Esophagus (tissue), 2 donors: ENCODE measurements at regions not wholly inside any gene's neighbourhood (a gene's known extent, or its start where the extent isn't known, plus 50 kb on each side); places are given as distances from the start of the nearest gene placed in this dataset.

Experiments used
- H3K27ac ChIP-seq, 2 donors: one replicate each; pipeline ENCODE4 v1.5.1; 2013; ENCODE audit warnings: low read depth in 2 of 2, mild to moderate bottlenecking in 2 of 2, inconsistent platforms in 1 of 2, low read length in 1 of 2, moderate library complexity in 1 of 2
- H3K27me3 ChIP-seq, 2 donors: one replicate each; pipeline ENCODE4 v1.6.1; 2013; ENCODE audit warnings: low read length in 2 of 2, control low read depth in 1 of 2, mild to moderate bottlenecking in 1 of 2; ENCODE audit not compliant: insufficient read depth in 2 of 2, control insufficient read depth in 1 of 2
- H3K36me3 ChIP-seq, 2 donors: one replicate each; pipeline ENCODE4 v1.6.1; 2013; ENCODE audit warnings: low read length in 1 of 2; ENCODE audit not compliant: control insufficient read depth in 2 of 2, insufficient read depth in 2 of 2
- H3K4me1 ChIP-seq, 2 donors: one replicate each; pipeline ENCODE4 v1.6.1; 2013; ENCODE audit warnings: low read length in 1 of 2; ENCODE audit not compliant: control insufficient read depth in 2 of 2, insufficient read depth in 2 of 2
- H3K4me3 ChIP-seq, 2 donors: one replicate each; pipeline ENCODE4 v1.5.1; 2013; ENCODE audit warnings: low read length in 2 of 2, mild to moderate bottlenecking in 2 of 2, low read depth in 1 of 2, moderate library complexity in 1 of 2
- H3K9me3 ChIP-seq, 2 donors: one replicate each; pipeline ENCODE4 v1.6.1; 2013; ENCODE audit warnings: mild to moderate bottlenecking in 2 of 2, low read depth in 1 of 2, low read length in 1 of 2, moderate library complexity in 1 of 2; ENCODE audit not compliant: control insufficient read depth in 2 of 2, insufficient read depth in 1 of 2
- WGBS, 2 donors: extraction: QIAGEN DNeasy Blood & Tissue Kit; methylation state at CpG; one replicate each; pipeline ENCODE4 v1.1.7; 2013; 5-methylcytosine and 5-hydroxymethylcytosine counted together
- donor health status: healthy with polysubstance abuse.
- donor health status: Bipolar disorder and iron deficiency.

GRCh38 chr2:147092266-147092665, 752.6 kb upstream of the ACVR2A start:
- H3K27me3 ChIP-seq: no peaks in the 10 kb centered on the region
- no peak overlapping the region for H3K4me3 ChIP-seq
- H3K9me3 ChIP-seq: no peaks in the 10 kb centered on the region
- H3K4me1 ChIP-seq: no peaks in the 10 kb centered on the region
- no peaks in the 10 kb centered on the region for H3K36me3 ChIP-seq
- WGBS, 2 donors: 95 to 97% methylated on average over 4 of the region's 4 CpGs
- no peak overlapping the region for H3K27ac ChIP-seq

- no peaks in the 10 kb centered on the region for H3K27me3 ChIP-seq
- no peaks in the 10 kb centered on the region for H3K36me3 ChIP-seq
- no peaks in the 10 kb centered on the region for H3K9me3 ChIP-seq
- no peak overlapping the region for H3K27ac ChIP-seq
- 0% methylated on average over 1 of the region's 1 CpG for WGBS, 2 donors
- no peaks in the 10 kb centered on the region for H3K4me1 ChIP-seq
- no peak overlapping the region for H3K4me3 ChIP-seq
These were observed 753.4 kb upstream of the ACVR2A start for GRCh38 chr2:147091448-147091847.

DNA sequence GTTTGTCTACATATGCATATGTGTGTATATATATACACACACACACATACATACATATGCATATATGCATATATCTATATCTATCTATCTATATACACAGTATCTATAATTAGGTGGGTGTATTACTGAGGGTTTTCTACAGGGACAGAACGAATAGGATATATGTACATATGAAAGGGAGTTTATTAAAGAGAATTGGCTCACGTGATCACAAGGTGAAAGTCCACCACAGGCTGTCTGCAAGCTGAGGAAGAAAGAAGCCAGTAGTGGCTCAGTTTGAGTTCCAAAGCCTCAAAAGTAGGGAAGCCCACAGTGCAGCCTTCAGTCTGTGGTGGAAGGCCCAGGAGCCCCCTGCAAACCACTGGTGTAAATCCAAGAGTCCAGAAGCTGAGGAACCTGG, 756.0 kb upstream of the ACVR2A start:
- H3K4me1 ChIP-seq: no peaks in the 10 kb centered on the region
- H3K36me3 ChIP-seq: no peaks in the 10 kb centered on the region
- H3K4me3 ChIP-seq: no peak overlapping the region
- no peak overlapping the region for H3K27ac ChIP-seq
- 75 to 92% methylated on average over 2 of the region's 2 CpGs for WGBS, 2 donors
- H3K9me3 ChIP-seq: no peaks in the 10 kb centered on the region
- no peaks in the 10 kb centered on the region for H3K27me3 ChIP-seq

- no peak overlapping the region for H3K4me3 ChIP-seq
- no peak overlapping the region for H3K27ac ChIP-seq
- H3K9me3 ChIP-seq: no peaks in the 10 kb centered on the region
- H3K36me3 ChIP-seq: no peaks in the 10 kb centered on the region
- WGBS, 2 donors: 50 to 64% methylated on average over 2 of the region's 2 CpGs
- H3K4me1 ChIP-seq: no peaks in the 10 kb centered on the region
- H3K27me3 ChIP-seq: no peaks in the 10 kb centered on the region
These were observed 758.1 kb upstream of the ACVR2A start for GRCh38 chr2:147086715-147087114.

GRCh38 chr2:147083664-147084063, 761.2 kb upstream of the ACVR2A start:
- Histone ChIP-seq H3K9me3 (no peaks in the 10 kb centered on the region), H3K4me1 (no peaks in the 10 kb centered on the region), H3K27me3 (no peaks in the 10 kb centered on the region), H3K27ac (no peak overlapping the region), H3K4me3 (no peak overlapping the region), H3K36me3 (no peaks in the 10 kb centered on the region)
- WGBS, 2 donors: 84 to 89% methylated on average over 4 of the region's 4 CpGs

GRCh38 chr2:147082850-147083522, 761.8 kb upstream of the ACVR2A start:
- no peaks in the 10 kb centered on the region for H3K27me3 ChIP-seq
- H3K27ac ChIP-seq: no peak overlapping the region
- 59 to 68% methylated on average over 3 of the region's 3 CpGs for WGBS, 2 donors
- H3K36me3 ChIP-seq: no peaks in the 10 kb centered on the region
- H3K4me1 ChIP-seq: no peaks in the 10 kb centered on the region
- H3K9me3 ChIP-seq: no peaks in the 10 kb centered on the region
- H3K4me3 ChIP-seq: no peak overlapping the region

- Histone ChIP-seq H3K4me1 (no peaks in the 10 kb centered on the region), H3K4me3 (no peak overlapping the region), H3K27ac (no peak overlapping the region), H3K36me3 (no peaks in the 10 kb centered on the region), H3K27me3 (no peaks in the 10 kb centered on the region), H3K9me3 (no peaks in the 10 kb centered on the region)
- 69 to 71% methylated on average over 4 of the region's 4 CpGs for WGBS, 2 donors
These were observed 763.0 kb upstream of the ACVR2A start for GRCh38 chr2:147081831-147082230.

- Histone ChIP-seq H3K27me3 (no peaks in the 10 kb centered on the region), H3K9me3 (no peaks in the 10 kb centered on the region), H3K27ac (no peak overlapping the region), H3K36me3 (no peaks in the 10 kb centered on the region), H3K4me1 (no peaks in the 10 kb centered on the region), H3K4me3 (no peak overlapping the region)
- 61 to 63% methylated on average over 2 of the region's 2 CpGs for WGBS, 2 donors
These were observed 768.2 kb upstream of the ACVR2A start for GRCh38 chr2:147076634-147077033.

DNA sequence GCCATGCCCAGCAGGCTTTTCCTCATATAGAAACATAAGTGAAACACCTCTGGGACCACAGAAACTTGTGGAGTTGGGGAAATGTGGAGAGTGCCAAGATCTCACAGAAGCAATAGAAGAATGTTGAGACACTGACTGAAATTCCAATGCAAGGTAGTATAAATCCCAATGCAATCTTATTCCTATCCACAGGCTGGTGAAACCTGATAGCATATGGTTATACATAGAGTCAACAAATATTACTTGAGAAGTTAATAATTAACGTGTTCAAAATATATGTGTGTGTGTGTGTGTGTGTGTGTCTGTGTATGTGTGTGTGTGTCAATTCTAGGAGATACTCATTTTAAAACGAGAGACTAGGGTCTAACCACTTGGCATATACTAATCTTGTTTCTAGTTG, 776.8 kb upstream of the ACVR2A start:
- Histone ChIP-seq H3K36me3 (no peaks in the 10 kb centered on the region), H3K9me3 (peaks cover 0 to 5% of the 10 kb centered on the region in 2 donors), H3K4me3 (no peak overlapping the region), H3K27me3 (no peaks in the 10 kb centered on the region), H3K4me1 (peaks cover 0 to 5% of the 10 kb centered on the region in 2 donors), H3K27ac (no peak overlapping the region)
- 69 to 91% methylated on average over 2 of the region's 2 CpGs for WGBS, 2 donors

DNA sequence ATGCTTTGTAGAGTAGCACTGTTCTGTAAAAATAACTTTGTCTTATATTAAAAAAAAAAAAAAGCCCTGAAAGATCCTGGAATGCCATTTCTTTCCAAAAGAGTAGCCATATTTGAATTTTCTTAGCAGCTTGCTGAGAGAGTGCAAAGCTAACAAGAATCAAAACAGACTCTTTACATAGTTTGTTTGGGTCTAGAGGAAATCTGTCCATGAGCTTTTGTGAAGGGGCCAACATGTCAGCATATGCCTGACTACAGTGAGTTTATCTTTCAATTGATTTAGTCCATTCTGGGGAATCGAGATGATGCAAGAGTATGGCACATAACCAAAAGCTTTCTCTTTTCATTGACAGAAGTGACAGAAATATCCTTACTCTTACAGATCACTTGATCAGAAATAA, 777.7 kb upstream of the ACVR2A start:
- H3K4me3 ChIP-seq: no peak overlapping the region
- peaks cover 0 to 5% of the 10 kb centered on the region in 2 donors for H3K4me1 ChIP-seq
- 81 to 88% methylated on average over 1 of the region's 1 CpG for WGBS, 2 donors

More for the DNA sequence above, 777.7 kb upstream of the ACVR2A start:
- Histone ChIP-seq H3K27me3 (no peaks in the 10 kb centered on the region), H3K27ac (no peak overlapping the region), H3K36me3 (no peaks in the 10 kb centered on the region), H3K9me3 (peaks cover 0 to 5% of the 10 kb centered on the region in 2 donors)
